HuH-7 (cell line): ENCODE measurements at regions not wholly inside any gene's neighbourhood (a gene's known extent, or its start where the extent isn't known, plus 50 kb on each side); places are given as distances from the start of the nearest gene placed in this dataset.
A peak's percentile ranks its signal among the peaks of the same experiment; 100 is the strongest.
"Not testable (repeated sequence)": the region's sequence is repeated elsewhere in the genome, so short reads cannot be mapped to it uniquely, and the experiment has no call there.

Experiments used
- DNase-seq: peaks from one replicate; pipeline ENCODE4 v3.0.0; 2011; ENCODE audit warnings: low spot score

DNA sequence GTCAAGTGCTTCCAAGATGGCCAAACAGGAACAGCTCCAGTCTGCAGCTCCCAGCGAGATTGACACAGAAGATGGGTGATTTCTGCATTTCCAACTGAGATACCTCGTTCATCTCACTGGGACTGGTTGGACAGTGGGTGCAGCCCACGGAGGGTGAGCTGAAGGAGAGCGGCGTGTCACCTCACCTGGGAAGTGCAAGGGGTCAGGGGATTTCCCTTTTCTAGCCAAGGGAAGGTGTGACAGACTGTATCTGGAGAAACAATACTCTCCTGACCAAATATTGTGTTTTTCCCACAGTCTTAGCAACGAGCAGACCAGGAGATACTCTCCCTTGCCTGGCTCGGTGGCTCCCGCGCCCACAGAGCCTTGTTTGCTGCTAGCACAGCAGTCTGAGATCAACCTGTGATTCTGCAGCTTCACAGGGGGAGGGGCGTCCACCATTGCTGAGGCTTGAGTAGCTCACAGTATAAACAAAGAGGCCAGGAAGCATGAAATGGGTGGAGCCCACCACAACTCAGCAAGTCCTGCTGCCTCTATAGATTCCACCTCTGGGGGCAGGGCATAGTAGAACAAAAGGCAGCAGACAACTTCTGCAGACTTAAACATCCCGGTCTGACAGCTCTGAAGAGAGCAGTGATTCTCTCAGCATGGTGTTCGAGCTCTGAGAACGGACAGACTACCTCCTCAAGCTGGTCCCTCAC, 293.5 kb upstream of the SUCLG2 start:
- DNase-seq = peak; percentile 1

GRCh38 chr3:67946436-67946835, 292.0 kb upstream of the SUCLG2 start:
- DNase-seq = no peak

DNA sequence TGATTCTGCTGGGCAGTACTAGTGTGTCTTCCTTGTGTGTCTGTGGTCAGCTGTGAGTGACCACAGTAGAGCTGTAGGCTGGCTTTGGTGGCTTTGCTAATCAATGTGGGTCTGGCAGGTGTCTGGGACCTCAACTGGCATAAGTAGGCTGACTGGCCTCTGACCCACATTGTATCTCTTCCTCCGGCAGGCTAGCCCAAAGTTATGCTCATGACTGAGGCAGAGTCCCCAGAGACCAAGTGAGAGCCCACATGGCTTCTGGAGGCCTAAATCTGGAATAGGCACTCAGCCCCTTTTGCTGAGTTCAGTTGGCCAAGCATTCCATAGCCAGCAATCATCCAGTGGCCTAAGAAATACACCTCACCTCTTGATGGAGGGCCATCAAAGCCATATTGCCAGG, 289.1 kb upstream of the SUCLG2 start:
- DNase-seq = no peak

DNA sequence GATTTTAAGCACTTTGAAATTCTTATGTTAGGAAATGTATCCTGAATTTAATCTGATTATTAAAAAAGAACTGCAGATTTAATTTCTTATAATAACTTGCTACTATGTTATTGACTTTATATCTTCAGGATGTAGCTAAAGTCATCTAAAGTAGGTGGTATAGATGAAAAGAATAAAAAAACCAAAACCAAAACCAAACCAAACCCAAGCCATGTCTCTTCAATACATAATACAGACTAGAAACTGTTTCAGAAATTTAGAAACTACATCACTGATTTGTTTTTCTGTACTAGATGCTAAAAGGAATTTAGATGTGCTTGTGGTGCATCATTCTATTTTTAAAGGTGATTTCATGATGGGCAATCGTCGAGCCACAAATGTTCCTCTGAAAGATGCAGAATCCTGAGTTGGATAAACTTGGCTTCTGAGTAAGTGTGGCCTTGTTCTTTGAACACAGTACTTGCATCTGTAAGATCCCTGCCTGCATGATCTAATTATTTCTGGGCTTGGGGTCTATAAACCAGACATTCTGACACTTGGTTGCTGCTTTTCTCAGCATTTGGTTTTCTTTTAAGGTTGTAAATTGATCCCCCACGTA, 287.1 kb upstream of the SUCLG2 start:
- DNase-seq = no peak

GRCh38 chr3:67940210-67940952, 286.0 kb upstream of the SUCLG2 start:
- DNase-seq = no peak

- no peak for DNase-seq
Measured at GRCh38 chr3:67937498-67938118, 283.2 kb upstream of the SUCLG2 start.

- DNase-seq = not testable (repeated sequence)
Measured at GRCh38 chr3:67930394-67930793, 276.0 kb upstream of the SUCLG2 start.

DNA sequence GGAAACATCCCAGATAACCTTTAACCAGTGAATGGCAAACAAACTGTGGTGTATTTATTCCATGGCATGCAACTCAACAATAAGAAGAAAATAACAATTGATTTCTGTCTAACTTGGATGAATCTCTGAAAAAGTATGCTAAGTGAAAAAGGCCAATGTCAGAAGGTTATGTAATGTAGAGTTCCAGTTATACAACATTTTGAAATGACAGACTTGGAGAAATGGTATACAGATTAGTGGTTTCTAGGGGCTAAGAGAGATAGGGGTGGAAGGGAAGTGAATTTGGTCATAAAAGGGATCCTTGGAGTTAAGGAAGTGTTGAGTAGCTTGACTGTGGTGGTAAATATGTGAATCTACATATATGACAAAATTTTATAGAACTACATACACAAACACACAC, 269.4 kb upstream of the SUCLG2 start:
- no peak for DNase-seq

DNA sequence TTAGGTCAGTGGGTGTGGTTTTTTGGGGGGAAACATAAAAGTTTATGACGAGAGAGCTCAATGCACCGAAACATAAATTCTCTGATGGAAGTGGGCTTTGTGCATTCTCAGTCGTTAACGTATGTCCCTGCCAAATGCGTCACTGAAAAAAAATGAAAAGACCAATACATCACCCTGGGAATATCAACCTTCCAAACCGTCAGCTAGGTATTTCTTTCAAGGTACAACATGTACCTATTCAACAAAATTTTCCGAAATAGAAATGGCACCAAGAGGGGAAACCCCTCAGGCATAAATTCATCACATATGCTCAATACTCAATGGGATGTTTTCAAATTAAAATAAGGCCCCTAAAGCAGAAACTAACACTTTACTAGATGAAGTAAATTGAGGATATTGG, 266.6 kb upstream of the SUCLG2 start:
- DNase-seq = no peak

GRCh38 chr3:67920311-67920710, 265.9 kb upstream of the SUCLG2 start:
- no peak for DNase-seq

DNA sequence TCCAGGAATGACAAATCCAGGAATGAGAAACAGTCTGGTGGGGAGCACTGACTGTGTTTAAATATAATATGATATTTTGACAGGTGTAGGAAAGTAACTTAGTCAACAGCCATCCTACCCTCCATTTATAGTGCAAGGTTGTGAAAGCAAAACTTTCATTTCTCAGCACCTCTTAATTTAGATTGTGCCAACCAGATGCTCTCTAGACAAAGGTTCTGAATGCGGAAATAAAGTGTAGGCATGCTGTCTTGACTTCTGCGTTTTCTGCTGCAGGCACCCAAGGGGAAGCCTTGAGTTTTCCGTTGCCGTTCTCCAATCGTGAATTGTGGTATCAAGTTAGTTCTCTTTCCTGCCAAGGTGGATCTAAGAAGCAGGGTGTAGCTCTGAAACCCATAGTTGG, 261.9 kb upstream of the SUCLG2 start:
- DNase-seq = no peak

DNA sequence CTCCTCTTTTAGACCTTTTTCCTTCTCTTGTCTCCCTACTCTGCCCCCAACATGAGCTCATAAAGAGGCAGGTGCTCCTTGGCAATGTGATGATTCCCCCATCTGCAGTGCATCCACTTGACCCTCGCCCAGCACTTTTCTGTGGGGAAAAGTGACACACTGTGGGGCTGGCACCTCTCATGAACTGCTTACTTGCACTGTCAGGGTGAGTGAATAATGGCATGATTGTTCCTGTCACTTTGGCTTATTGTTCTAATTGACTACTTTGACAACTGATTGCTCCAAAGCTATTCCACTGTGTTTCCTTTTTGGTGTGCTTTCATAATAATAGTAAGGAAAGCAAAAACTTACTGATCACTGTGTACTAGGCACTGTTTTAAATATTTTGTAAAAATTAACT, 253.3 kb upstream of the SUCLG2 start:
- no peak for DNase-seq

GRCh38 chr3:67906261-67906660, 251.8 kb upstream of the SUCLG2 start:
- no peak for DNase-seq

GRCh38 chr3:67901681-67902080, 247.3 kb upstream of the SUCLG2 start:
- no peak for DNase-seq

- no peak for DNase-seq
Measured at GRCh38 chr3:67898916-67899315, 244.5 kb upstream of the SUCLG2 start.

- DNase-seq = no peak
Measured at GRCh38 chr3:67897351-67898336, 243.2 kb upstream of the SUCLG2 start.

GRCh38 chr3:67896130-67896529, 241.7 kb upstream of the SUCLG2 start:
- no peak for DNase-seq

DNA sequence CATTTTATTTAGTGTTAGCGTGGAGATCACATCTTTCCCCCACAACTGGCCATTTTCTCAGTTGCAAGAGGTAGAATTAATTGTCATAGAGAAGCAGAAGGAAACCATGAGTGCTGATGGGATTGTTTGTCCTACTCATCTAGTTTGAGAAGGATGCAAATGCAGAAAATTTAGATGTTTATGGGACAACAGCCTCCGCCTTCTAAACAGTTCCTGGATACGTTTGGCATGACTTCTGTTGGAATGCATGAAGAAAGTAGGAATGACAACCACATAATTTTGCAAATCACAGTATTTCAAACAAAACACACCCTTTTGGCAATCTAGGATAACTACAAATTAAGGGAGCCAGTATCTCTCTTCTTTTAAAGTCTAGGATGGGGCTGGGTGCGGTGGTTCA, 240.1 kb upstream of the SUCLG2 start:
- DNase-seq = no peak

- DNase-seq = no peak
Measured at GRCh38 chr3:67884345-67884744, 229.9 kb upstream of the SUCLG2 start.

- DNase-seq = no peak
Measured at GRCh38 chr3:67883766-67884165, 229.4 kb upstream of the SUCLG2 start.

GRCh38 chr3:67882981-67883380, 228.6 kb upstream of the SUCLG2 start:
- DNase-seq = no peak

- no peak for DNase-seq
Measured at GRCh38 chr3:67876261-67876660, 221.8 kb upstream of the SUCLG2 start.
